ENCODE measurements at regions not wholly inside any gene's neighbourhood (a gene's known extent, or its start where the extent isn't known, plus 50 kb on each side); places are given as distances from the start of the nearest gene placed in this dataset.

GRCh38 chr3:57004229-57004628, 56.2 kb upstream of the SPATA12 start:
- no peak for TF ChIP-seq CTCF (IDR thresholded peaks at IDR 0.05; ENCODE audit: insufficient read depth, low read length, severe bottlenecking)
- no peak overlapping the region for H3K4me3 ChIP-seq (ENCODE audit: low read depth, low read length)
- DNase-seq (ENCODE audit: low read depth) (peak; percentile 75), FAIRE-seq (no peak)
- H3K27me3 ChIP-seq (ENCODE audit: control insufficient read depth, insufficient read depth, low read length) = no peaks in the 10 kb centered on the region
- no peaks in the 10 kb centered on the region for H3K36me3 ChIP-seq (ENCODE audit: control insufficient read depth, insufficient read depth, low read length)

- TF ChIP-seq CTCF (IDR thresholded peaks at IDR 0.05; ENCODE audit: insufficient read depth, low read length, severe bottlenecking) = no peak
- DNase-seq (ENCODE audit: low read depth) (no peak), FAIRE-seq (no peak)
- no peaks in the 10 kb centered on the region for H3K36me3 ChIP-seq (ENCODE audit: control insufficient read depth, insufficient read depth, low read length)
- no peak overlapping the region for H3K4me3 ChIP-seq (ENCODE audit: low read depth, low read length)
- no peaks in the 10 kb centered on the region for H3K27me3 ChIP-seq (ENCODE audit: control insufficient read depth, insufficient read depth, low read length)
Measured at GRCh38 chr3:57003676-57004075, 56.8 kb upstream of the SPATA12 start.

GRCh38 chr3:57001356-57001755, 59.1 kb upstream of the SPATA12 start:
- Histone ChIP-seq H3K36me3 (ENCODE audit: control insufficient read depth, insufficient read depth, low read length) (no peaks in the 10 kb centered on the region), H3K27me3 (ENCODE audit: control insufficient read depth, insufficient read depth, low read length) (no peaks in the 10 kb centered on the region), H3K4me3 (ENCODE audit: low read depth, low read length) (no peak overlapping the region)
- TF ChIP-seq CTCF (IDR thresholded peaks at IDR 0.05; ENCODE audit: insufficient read depth, low read length, severe bottlenecking) = no peak
- FAIRE-seq (peak; percentile 13), DNase-seq (ENCODE audit: low read depth) (no peak)

- FAIRE-seq = no peak
- Histone ChIP-seq H3K36me3 (ENCODE audit: control insufficient read depth, insufficient read depth, low read length) (no peaks in the 10 kb centered on the region), H3K27me3 (ENCODE audit: control insufficient read depth, insufficient read depth, low read length) (no peaks in the 10 kb centered on the region), H3K4me3 (ENCODE audit: low read depth, low read length) (no peak overlapping the region)
- TF ChIP-seq CTCF (IDR thresholded peaks at IDR 0.05; ENCODE audit: insufficient read depth, low read length, severe bottlenecking) = no peak
- DNase-seq (ENCODE audit: low read depth) = no peak
Measured at GRCh38 chr3:57000012-57000411, 60.5 kb upstream of the SPATA12 start.

- Histone ChIP-seq H3K36me3 (ENCODE audit: control insufficient read depth, insufficient read depth, low read length) (no peaks in the 10 kb centered on the region), H3K27me3 (ENCODE audit: control insufficient read depth, insufficient read depth, low read length) (no peaks in the 10 kb centered on the region), H3K4me3 (ENCODE audit: low read depth, low read length) (no peak overlapping the region)
- DNase-seq (ENCODE audit: low read depth) (no peak), FAIRE-seq (no peak)
- TF ChIP-seq CTCF (IDR thresholded peaks at IDR 0.05; ENCODE audit: insufficient read depth, low read length, severe bottlenecking) = no peak
Measured at GRCh38 chr3:56999547-56999946, 60.9 kb upstream of the SPATA12 start.

- TF ChIP-seq CTCF (IDR thresholded peaks at IDR 0.05; ENCODE audit: insufficient read depth, low read length, severe bottlenecking) = no peak
- Histone ChIP-seq H3K4me3 (ENCODE audit: low read depth, low read length) (no peak overlapping the region), H3K27me3 (ENCODE audit: control insufficient read depth, insufficient read depth, low read length) (no peaks in the 10 kb centered on the region), H3K36me3 (ENCODE audit: control insufficient read depth, insufficient read depth, low read length) (no peaks in the 10 kb centered on the region)
- FAIRE-seq (no peak), DNase-seq (ENCODE audit: low read depth) (no peak)
Measured at GRCh38 chr3:56998076-56998529, 62.4 kb upstream of the SPATA12 start.
